TTC549 (cell line): ENCODE measurements at regions not wholly inside any gene's neighbourhood (a gene's known extent, or its start where the extent isn't known, plus 50 kb on each side); places are given as distances from the start of the nearest gene placed in this dataset.
A peak's percentile ranks its signal among the peaks of the same experiment; 100 is the strongest.

ENCODE experiments used
- FAIRE-seq: peaks from 2 replicates; lab custom pipeline; 2012; peaks lifted over from hg19 to GRCh38; lab: Jason Lieb, UNC

- no peak for FAIRE-seq
Measured at GRCh38 chr7:25360451-25360850, 132.2 kb upstream of the NPVF start.

GRCh38 chr7:25361387-25361786 is 133.1 kb upstream of the NPVF start:
- FAIRE-seq = no peak

- FAIRE-seq = no peak
Measured at GRCh38 chr7:25361863-25362262, 133.6 kb upstream of the NPVF start.

GRCh38 chr7:25368599-25369201 is 140.4 kb upstream of the NPVF start:
- no peak for FAIRE-seq

- no peak for FAIRE-seq
Measured at GRCh38 chr7:25369786-25370185, 141.5 kb upstream of the NPVF start.

- FAIRE-seq = no peak
Measured at GRCh38 chr7:25371972-25372371, 143.7 kb upstream of the NPVF start.

GRCh38 chr7:25375805-25376600 is 147.7 kb upstream of the NPVF start:
- FAIRE-seq = no peak

- FAIRE-seq = no peak
Measured at GRCh38 chr7:25379351-25380300, 151.3 kb upstream of the NPVF start.

GRCh38 chr7:25381818-25382589 is 153.7 kb upstream of the NPVF start:
- no peak for FAIRE-seq

GRCh38 chr7:25382869-25383268 is 154.6 kb upstream of the NPVF start:
- no peak for FAIRE-seq

- no peak for FAIRE-seq
Measured at GRCh38 chr7:25383402-25383801, 155.1 kb upstream of the NPVF start.

- FAIRE-seq = no peak
Measured at GRCh38 chr7:25384788-25385505, 156.7 kb upstream of the NPVF start.

- FAIRE-seq = no peak
Measured at GRCh38 chr7:25385506-25386136, 157.3 kb upstream of the NPVF start.

GRCh38 chr7:25386311-25386744 is 158.0 kb upstream of the NPVF start:
- FAIRE-seq = no peak

GRCh38 chr7:25388681-25389080 is 160.4 kb upstream of the NPVF start:
- no peak for FAIRE-seq

GRCh38 chr7:25389489-25390106 is 161.3 kb upstream of the NPVF start:
- peak; percentile 91 for FAIRE-seq

- no peak for FAIRE-seq
Measured at GRCh38 chr7:25391295-25391861, 163.1 kb upstream of the NPVF start.

GRCh38 chr7:25391961-25392587 is 163.8 kb upstream of the NPVF start:
- peak; percentile 96 for FAIRE-seq

- no peak for FAIRE-seq
Measured at GRCh38 chr7:25392588-25393338, 164.5 kb upstream of the NPVF start.
